ENCODE measurements at regions not wholly inside any gene's neighbourhood (a gene's known extent, or its start where the extent isn't known, plus 50 kb on each side); places are given as distances from the start of the nearest gene placed in this dataset.

- TF ChIP-seq RXRA (IDR thresholded peaks at IDR 0.05; ENCODE audit: insufficient read depth, low read depth, low read length), result no peak
- no peak for TF ChIP-seq MAFK (IDR thresholded peaks at IDR 0.05; ENCODE audit: low read depth, low read length)
- TF ChIP-seq ZNF274 (IDR thresholded peaks at IDR 0.05; ENCODE audit: borderline replicate concordance, extremely low read depth, low read length), result no peak
Observed at GRCh38 chr11:27898166-27898565, 197.9 kb upstream of the BDNF start (continued).
